HK-2 (cell line): ENCODE measurements at regions not wholly inside any gene's neighbourhood (a gene's known extent, or its start where the extent isn't known, plus 50 kb on each side); places are given as distances from the start of the nearest gene placed in this dataset.
"Not testable (repeated sequence)": the region's sequence is repeated elsewhere in the genome, so short reads cannot be mapped to it uniquely, and the experiment has no call there.

Source experiments
- DNase-seq: peaks from one replicate; pipeline ENCODE4 v3.0.0-alpha.2; 2018; ENCODE audit not compliant: unreplicated experiment

DNA sequence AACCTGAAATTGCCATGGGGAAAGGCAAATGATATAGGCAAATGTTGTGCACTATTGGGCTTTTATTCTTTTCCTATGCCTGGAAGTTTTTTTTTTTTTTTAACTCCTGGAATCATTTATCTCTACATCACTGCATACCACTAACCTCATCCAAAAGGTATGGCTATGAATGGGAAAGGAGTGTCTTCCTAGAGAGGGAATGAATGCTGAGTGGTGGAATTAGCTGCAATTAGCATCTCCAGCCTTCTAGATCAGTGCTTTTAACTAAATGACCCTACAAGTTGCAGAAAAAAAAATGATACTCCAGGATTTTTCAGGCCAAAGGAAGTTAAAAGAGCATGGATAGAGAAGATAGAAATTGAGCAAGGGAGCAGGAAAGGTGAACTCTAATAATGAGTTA, 429.8 kb upstream of the PDZRN3 start:
- DNase-seq = no peak

GRCh38 chr3:74053970-74054516, 429.3 kb upstream of the PDZRN3 start:
- DNase-seq = no peak

- no peak for DNase-seq
Measured at GRCh38 chr3:74049444-74049843, 424.7 kb upstream of the PDZRN3 start.

- DNase-seq = no peak
Measured at GRCh38 chr3:74048699-74049098, 424.0 kb upstream of the PDZRN3 start.

DNA sequence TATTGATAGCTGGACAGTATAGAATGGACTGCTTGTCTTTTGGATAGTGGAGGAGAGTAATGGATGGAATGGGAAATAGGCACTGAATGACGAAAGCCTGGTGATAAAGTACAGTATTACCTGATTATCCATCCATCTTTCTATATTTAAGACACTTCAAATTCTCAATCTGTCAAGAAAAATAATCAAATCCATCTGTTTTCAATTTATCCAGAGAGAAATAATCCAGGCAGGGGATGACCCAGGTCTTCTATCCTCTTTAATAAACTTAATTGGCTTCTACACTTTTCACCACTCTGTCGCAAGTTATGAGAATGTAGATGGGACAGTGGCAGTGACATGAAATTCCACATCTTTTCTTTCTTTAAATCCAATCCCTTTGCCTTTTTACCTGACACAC, 420.3 kb upstream of the PDZRN3 start:
- DNase-seq = no peak

DNA sequence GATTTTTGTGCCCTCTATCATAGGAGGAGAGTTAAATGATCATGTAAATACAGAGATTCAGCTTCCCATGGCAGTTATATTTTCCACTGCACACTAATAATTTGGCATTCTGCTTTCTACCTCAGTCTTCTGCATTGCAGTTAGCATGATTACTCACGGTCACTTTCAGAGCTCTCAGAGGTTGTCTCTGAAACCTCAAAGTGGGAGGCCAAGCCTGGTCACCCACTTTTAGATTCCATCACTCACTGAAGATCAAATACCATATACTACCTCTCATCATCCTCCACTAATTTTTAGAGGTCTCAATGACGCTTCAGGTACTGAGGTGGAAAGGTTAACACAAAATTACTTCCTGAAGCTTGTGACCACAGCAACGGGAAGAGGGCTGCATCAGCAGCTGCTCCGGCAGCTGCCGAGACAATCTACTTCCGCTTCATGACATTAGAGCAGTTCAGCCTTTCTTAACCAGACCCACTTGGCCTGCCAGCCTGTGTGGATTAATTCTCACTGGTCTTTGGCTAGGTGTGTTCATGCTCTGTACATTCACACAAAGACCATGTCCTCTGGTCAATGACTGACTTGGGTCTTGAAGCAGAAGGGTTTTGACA, 416.4 kb upstream of the PDZRN3 start:
- DNase-seq = no peak

DNA sequence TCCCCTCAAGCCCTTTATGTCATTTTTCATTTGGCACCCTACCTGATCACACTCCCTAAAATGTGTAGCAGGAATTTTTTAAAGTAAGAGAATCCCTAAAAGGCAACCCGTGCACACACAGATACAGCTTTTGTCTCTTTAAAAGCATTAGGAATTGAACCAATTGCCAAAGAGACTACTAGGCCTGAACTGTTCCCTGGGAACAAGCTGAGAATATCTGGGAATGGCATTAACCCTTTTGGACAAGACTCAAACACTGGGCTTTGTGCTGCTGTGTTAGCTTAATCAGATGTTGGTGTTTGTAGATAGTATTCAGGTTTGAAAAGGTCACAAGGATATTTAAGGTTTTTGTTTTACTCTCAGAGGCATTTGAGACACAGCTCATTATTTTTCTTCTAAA, 414.4 kb upstream of the PDZRN3 start:
- DNase-seq = no peak

DNA sequence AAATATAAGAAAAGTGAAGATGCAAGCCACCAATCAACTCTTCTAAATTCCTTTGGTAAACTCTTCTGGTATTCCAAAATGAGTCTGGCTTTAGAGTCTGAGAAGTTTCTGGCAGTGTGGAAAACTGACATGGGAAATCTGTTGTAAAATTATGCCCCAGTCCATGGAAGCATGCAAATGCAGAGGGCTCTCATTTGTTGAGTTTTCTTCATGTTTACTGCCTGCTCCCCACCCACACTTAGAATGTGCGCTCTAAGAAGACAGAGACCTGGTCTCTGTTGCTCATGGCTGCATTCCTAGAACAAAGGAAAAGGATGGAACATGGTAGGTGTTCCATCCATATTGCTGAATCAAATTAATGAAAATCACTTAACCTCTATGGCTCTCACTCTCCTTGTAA, 411.8 kb upstream of the PDZRN3 start:
- DNase-seq = no peak

- no peak for DNase-seq
Measured at GRCh38 chr3:74036102-74036501, 411.4 kb upstream of the PDZRN3 start.

DNA sequence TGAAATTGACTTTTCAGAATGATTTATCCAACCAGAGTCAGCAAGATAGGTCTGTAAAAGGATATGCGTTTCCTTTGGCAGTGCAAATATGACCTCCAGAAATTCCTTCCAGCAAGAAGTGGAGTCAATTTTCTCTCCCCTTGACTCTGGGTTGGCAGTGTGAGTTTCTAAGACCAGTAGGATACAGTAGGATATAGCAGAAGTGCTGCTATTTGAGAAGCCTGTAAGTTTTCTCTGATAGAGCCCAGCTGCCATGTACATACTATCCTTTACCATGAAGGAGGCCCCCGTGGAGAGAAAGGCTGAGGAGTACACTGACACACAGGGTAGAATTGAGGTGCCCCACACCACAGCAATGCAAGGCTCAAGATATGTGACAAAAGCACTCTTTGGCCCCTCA, 409.1 kb upstream of the PDZRN3 start:
- no peak for DNase-seq

DNA sequence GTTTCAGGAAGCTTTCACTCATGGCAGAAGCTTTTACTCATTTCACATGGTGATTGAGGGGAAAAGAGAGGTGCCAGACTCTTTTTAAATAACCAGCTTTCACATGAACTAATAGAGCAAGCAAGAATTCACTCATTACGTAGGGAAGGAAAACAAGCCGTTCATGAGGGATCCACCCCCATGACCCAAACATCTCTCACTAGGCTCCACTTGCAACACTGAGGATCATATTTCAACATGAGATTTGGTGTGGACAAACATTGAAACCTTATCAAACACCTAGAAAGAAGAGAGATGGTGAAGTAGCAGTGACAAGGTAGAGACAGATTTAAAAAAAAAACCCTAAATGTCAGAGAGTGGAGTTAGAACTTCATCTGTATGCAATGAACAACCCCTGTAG, 408.6 kb upstream of the PDZRN3 start:
- no peak for DNase-seq

DNA sequence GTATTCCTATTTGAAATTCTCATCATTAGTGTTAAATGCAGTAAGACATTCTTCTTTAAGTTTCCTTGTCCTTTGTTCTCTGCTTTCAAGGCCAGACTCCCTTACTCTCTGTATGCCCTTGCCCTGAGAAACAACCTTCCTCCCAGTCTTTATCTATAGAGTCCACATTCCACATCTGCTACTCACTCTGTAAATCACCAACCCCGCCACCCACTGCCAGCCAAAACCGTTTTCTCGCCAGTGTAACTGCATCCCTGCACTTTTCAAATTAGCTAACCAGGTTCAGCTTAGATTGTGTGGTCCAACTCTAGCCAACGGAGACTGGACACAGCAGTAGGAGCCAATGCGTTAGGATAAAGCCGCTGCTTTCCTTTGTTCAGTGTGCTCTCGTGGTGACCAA, 402.4 kb upstream of the PDZRN3 start:
- no peak for DNase-seq

- no peak for DNase-seq
Measured at GRCh38 chr3:74023395-74023794, 398.7 kb upstream of the PDZRN3 start.

GRCh38 chr3:74021449-74021848, 396.7 kb upstream of the PDZRN3 start:
- no peak for DNase-seq

GRCh38 chr3:74009961-74010844, 385.5 kb upstream of the PDZRN3 start:
- no peak for DNase-seq

GRCh38 chr3:74004386-74004785, 379.6 kb upstream of the PDZRN3 start:
- DNase-seq = no peak

GRCh38 chr3:74003734-74004133, 379.0 kb upstream of the PDZRN3 start:
- no peak for DNase-seq

DNA sequence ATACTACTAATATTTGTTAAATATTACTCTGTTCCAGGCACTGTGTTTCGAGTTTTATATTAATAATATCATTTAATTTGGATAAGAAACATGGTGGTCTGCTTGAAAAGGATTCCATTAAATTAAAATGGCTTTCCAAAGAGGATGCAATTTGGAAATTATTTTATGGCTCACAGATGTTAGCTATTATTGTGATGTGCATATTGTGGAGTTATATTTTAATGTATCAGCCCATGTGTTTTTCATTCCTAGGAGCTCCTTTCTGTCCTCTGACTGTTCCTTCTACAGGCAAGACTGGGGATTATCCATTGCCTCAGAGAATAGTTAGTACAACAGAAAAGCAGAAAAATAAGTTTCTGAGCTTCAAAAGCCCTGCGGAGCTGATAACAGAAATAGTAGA, 376.7 kb upstream of the PDZRN3 start:
- no peak for DNase-seq

DNA sequence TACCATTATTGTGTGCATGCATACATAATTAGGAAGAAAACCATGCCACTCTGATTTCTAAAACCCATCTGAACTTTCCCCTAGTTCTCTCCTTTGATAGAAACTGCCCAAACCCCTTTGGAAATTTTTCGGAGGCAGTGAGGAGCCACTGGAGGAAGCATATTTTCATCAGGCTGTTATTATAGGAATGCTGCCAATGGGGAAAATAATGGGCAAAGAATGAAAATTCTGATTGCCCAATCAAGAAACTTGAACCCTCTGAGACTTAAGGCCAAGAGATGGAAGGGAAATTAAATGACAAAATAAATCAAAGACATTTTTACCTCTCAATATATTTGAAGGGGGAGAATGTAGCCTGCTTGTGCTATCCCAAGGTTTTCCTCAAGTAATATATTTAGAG, 376.0 kb upstream of the PDZRN3 start:
- DNase-seq = no peak

- DNase-seq = no peak
Measured at GRCh38 chr3:73999501-73999900, 374.8 kb upstream of the PDZRN3 start.

- DNase-seq = not testable (repeated sequence)
Measured at GRCh38 chr3:73990691-73991090, 365.9 kb upstream of the PDZRN3 start.

- DNase-seq = no peak
Measured at GRCh38 chr3:73966733-73967132, 342.0 kb upstream of the PDZRN3 start.

GRCh38 chr3:73964818-73965217, 340.1 kb upstream of the PDZRN3 start:
- DNase-seq = no peak
